ENCODE measurements at regions not wholly inside any gene's neighbourhood (a gene's known extent, or its start where the extent isn't known, plus 50 kb on each side); places are given as distances from the start of the nearest gene placed in this dataset.
A peak's percentile ranks its signal among the peaks of the same experiment; 100 is the strongest.

- DNase-seq (peak in 1 of 2 donors; percentile 1), ATAC-seq (no peak)
- intact Hi-C loops (cut with DNase I) = loop anchor here in 1 of 10 donors (5.0 kb wide), 1 partner anchor 837 kb away; no protein-coding TSS in a partner anchor
- H3K4me3 ChIP-seq = no peak overlapping the region
- no peaks in the 10 kb centered on the region for H3K36me3 ChIP-seq
- no peak overlapping the region for H3K27ac ChIP-seq
- H3K9me3 ChIP-seq = no peaks in the 10 kb centered on the region
- TF ChIP-seq CTCF (IDR thresholded peaks at IDR 0.05) = no peak
- WGBS, 2 donors = 95 to 97% methylated on average over 5 of the region's 5 CpGs
- no peaks in the 10 kb centered on the region for H3K27me3 ChIP-seq
- peaks cover 0 to 75% (median 7%) of the 10 kb centered on the region in 9 donors for H3K4me1 ChIP-seq
These were observed 56.6 kb upstream of the KLF13 start for GRCh38 chr15:31269816-31270575.

- DNase-seq (peak in 1 of 2 donors; percentile 3), ATAC-seq (no peak)
- Histone ChIP-seq H3K27me3 (no peaks in the 10 kb centered on the region), H3K27ac (no peak overlapping the region), H3K36me3 (no peaks in the 10 kb centered on the region), H3K9me3 (no peaks in the 10 kb centered on the region), H3K4me1 (peaks cover 0 to 72% (median 6%) of the 10 kb centered on the region in 9 donors), H3K4me3 (no peak overlapping the region)
- TF ChIP-seq CTCF (IDR thresholded peaks at IDR 0.05) = no peak
- 75 to 77% methylated on average over 2 of the region's 2 CpGs for WGBS, 2 donors
- intact Hi-C loops (cut with DNase I) = no loop called here
These were observed 55.9 kb upstream of the KLF13 start for GRCh38 chr15:31270767-31271166.

GRCh38 chr15:31271224-31271635 is 55.4 kb upstream of the KLF13 start:
- ATAC-seq (no peak), DNase-seq (peak in 1 of 2 donors; percentile 2)
- H3K4me3 ChIP-seq = no peak overlapping the region
- no peaks in the 10 kb centered on the region for H3K9me3 ChIP-seq
- intact Hi-C loops (cut with DNase I) = no loop called here
- H3K36me3 ChIP-seq = no peaks in the 10 kb centered on the region
- no peaks in the 10 kb centered on the region for H3K27me3 ChIP-seq
- TF ChIP-seq CTCF (IDR thresholded peaks at IDR 0.05) = no peak
- H3K4me1 ChIP-seq = peaks cover 0 to 67% (median 4%) of the 10 kb centered on the region in 9 donors
- no peak overlapping the region for H3K27ac ChIP-seq
- WGBS, 2 donors = 78 to 85% methylated on average over 10 of the region's 10 CpGs

- intact Hi-C loops (cut with DNase I) = no loop called here
- 90 to 94% methylated on average over 12 of the region's 12 CpGs for WGBS, 2 donors
- no peaks in the 10 kb centered on the region for H3K27me3 ChIP-seq
- peak overlapping the region in 1 of 10 donors; percentile 83 for H3K27ac ChIP-seq
- H3K4me3 ChIP-seq = no peak overlapping the region
- no peak for TF ChIP-seq CTCF (IDR thresholded peaks at IDR 0.05)
- H3K4me1 ChIP-seq = peaks cover 0 to 60% (median 4%) of the 10 kb centered on the region in 9 donors
- H3K9me3 ChIP-seq = no peaks in the 10 kb centered on the region
- DNase-seq = peak in 1 of 2 donors; percentile 4
- no peaks in the 10 kb centered on the region for H3K36me3 ChIP-seq
- ATAC-seq = no peak
These were observed 54.7 kb upstream of the KLF13 start for GRCh38 chr15:31271711-31272557.
